ENCODE measurements at regions not wholly inside any gene's neighbourhood (a gene's known extent, or its start where the extent isn't known, plus 50 kb on each side); places are given as distances from the start of the nearest gene placed in this dataset.

- Mint-ChIP-seq H3K9me3 (ENCODE audit: low read depth) (no peaks in the 10 kb centered on the region), H3K27me3 (peaks cover 18% of the 10 kb centered on the region), H3K36me3 (no peaks in the 10 kb centered on the region), H3K4me1 (no peaks in the 10 kb centered on the region), H3K27ac (no peak overlapping the region), H3K4me3 (no peak overlapping the region)
- DNase-seq (peak; percentile 12), ATAC-seq (no peak)
- CTCF ChIA-PET, result interaction anchor here (0.6 kb wide), 1 partner anchor 78 kb away, joined by 4 read pairs; no protein-coding TSS in a partner anchor
Observed at GRCh38 chr3:184461219-184461618, 81.4 kb downstream of the CHRD start.

- Mint-ChIP-seq H3K4me3 (no peak overlapping the region), H3K9me3 (ENCODE audit: low read depth) (no peaks in the 10 kb centered on the region), H3K27me3 (peaks cover 24% of the 10 kb centered on the region), H3K27ac (no peak overlapping the region), H3K36me3 (no peaks in the 10 kb centered on the region), H3K4me1 (peaks cover 2% of the 10 kb centered on the region)
- CTCF ChIA-PET, result interaction anchor here (1.9 to 2.1 kb wide), 2 partner anchors 48 to 94 kb away, joined by 6 read pairs; no protein-coding TSS in a partner anchor
- ATAC-seq (no peak), DNase-seq (peak; percentile 21)
Observed at GRCh38 chr3:184465883-184466412, 86.1 kb downstream of the CHRD start.

- Mint-ChIP-seq H3K27ac (no peak overlapping the region), H3K9me3 (ENCODE audit: low read depth) (no peaks in the 10 kb centered on the region), H3K27me3 (peaks cover 24% of the 10 kb centered on the region), H3K4me3 (no peak overlapping the region), H3K4me1 (peaks cover 2% of the 10 kb centered on the region), H3K36me3 (no peaks in the 10 kb centered on the region)
- ATAC-seq (no peak), DNase-seq (peak; percentile 23)
- CTCF ChIA-PET, result interaction anchor here (1.9 to 2.1 kb wide), 2 partner anchors 47 to 95 kb away, joined by 6 read pairs; no protein-coding TSS in a partner anchor
Observed at GRCh38 chr3:184466413-184466960, 86.6 kb downstream of the CHRD start.

GRCh38 chr3:184467171-184467570 lies 87.3 kb downstream of the CHRD start:
- DNase-seq, result peak; percentile 11
- Mint-ChIP-seq H3K4me3 (no peak overlapping the region), H3K9me3 (ENCODE audit: low read depth) (no peaks in the 10 kb centered on the region), H3K36me3 (no peaks in the 10 kb centered on the region), H3K27me3 (peaks cover 24% of the 10 kb centered on the region), H3K27ac (no peak overlapping the region), H3K4me1 (peaks cover 2% of the 10 kb centered on the region)
- no peak for ATAC-seq
- CTCF ChIA-PET, result interaction anchor here (1.9 to 4.4 kb wide), 3 partner anchors 47 to 95 kb away, joined by 6 to 24 read pairs (median 6); no protein-coding TSS in a partner anchor

- Mint-ChIP-seq H3K4me1 (peaks cover 2% of the 10 kb centered on the region), H3K36me3 (no peaks in the 10 kb centered on the region), H3K9me3 (ENCODE audit: low read depth) (no peaks in the 10 kb centered on the region), H3K4me3 (no peak overlapping the region), H3K27me3 (peaks cover 48% of the 10 kb centered on the region), H3K27ac (no peak overlapping the region)
- DNase-seq (no peak), ATAC-seq (no peak)
- CTCF ChIA-PET, result interaction anchor here (0.8 to 4.4 kb wide), 3 partner anchors 43 to 71 kb away, joined by 3 to 24 read pairs (median 7); no protein-coding TSS in a partner anchor
Observed at GRCh38 chr3:184470551-184470950, 90.7 kb downstream of the CHRD start.

- Mint-ChIP-seq H3K4me1 (peaks cover 2% of the 10 kb centered on the region), H3K4me3 (no peak overlapping the region), H3K36me3 (no peaks in the 10 kb centered on the region), H3K9me3 (ENCODE audit: low read depth) (no peaks in the 10 kb centered on the region), H3K27ac (no peak overlapping the region), H3K27me3 (peaks cover 52% of the 10 kb centered on the region)
- DNase-seq (peak; percentile 0), ATAC-seq (no peak)
- CTCF ChIA-PET, result interaction anchor here (2.0 to 4.4 kb wide), 2 partner anchors 42 to 70 kb away, joined by 8 to 24 read pairs; no protein-coding TSS in a partner anchor
Observed at GRCh38 chr3:184471439-184471838, 90.1 kb upstream of the EPHB3 start.

GRCh38 chr3:184472723-184473428 lies 88.7 kb upstream of the EPHB3 start:
- DNase-seq (peak; percentile 33), ATAC-seq (no peak)
- no peaks in the 10 kb centered on the region for H3K36me3 Mint-ChIP-seq
- H3K27ac Mint-ChIP-seq, result no peak overlapping the region
- H3K9me3 Mint-ChIP-seq (ENCODE audit: low read depth), result no peaks in the 10 kb centered on the region
- H3K4me1 Mint-ChIP-seq, result peaks cover 2% of the 10 kb centered on the region
- no peak overlapping the region for H3K4me3 Mint-ChIP-seq
- CTCF ChIA-PET, result interaction anchor here (2.0 kb wide), 1 partner anchor 41 kb away, joined by 8 read pairs; no protein-coding TSS in a partner anchor
- peaks cover 59% of the 10 kb centered on the region for H3K27me3 Mint-ChIP-seq

GRCh38 chr3:184474897-184475296 lies 86.7 kb upstream of the EPHB3 start:
- H3K4me3 Mint-ChIP-seq, result no peak overlapping the region
- no peaks in the 10 kb centered on the region for H3K36me3 Mint-ChIP-seq
- peaks cover 62% of the 10 kb centered on the region for H3K27me3 Mint-ChIP-seq
- ATAC-seq (no peak), DNase-seq (peak; percentile 16)
- H3K27ac Mint-ChIP-seq, result no peak overlapping the region
- H3K9me3 Mint-ChIP-seq (ENCODE audit: low read depth), result no peaks in the 10 kb centered on the region
- peaks cover 2% of the 10 kb centered on the region for H3K4me1 Mint-ChIP-seq
- CTCF ChIA-PET, result interaction anchor here (1.2 to 2.7 kb wide), 3 partner anchors 39 to 103 kb away, joined by 5 to 10 read pairs (median 8); no protein-coding TSS in a partner anchor

GRCh38 chr3:184477940-184478339 lies 83.6 kb upstream of the EPHB3 start:
- H3K9me3 Mint-ChIP-seq (ENCODE audit: low read depth), result no peaks in the 10 kb centered on the region
- H3K36me3 Mint-ChIP-seq, result no peaks in the 10 kb centered on the region
- peaks cover 57% of the 10 kb centered on the region for H3K27me3 Mint-ChIP-seq
- H3K4me1 Mint-ChIP-seq, result no peaks in the 10 kb centered on the region
- CTCF ChIA-PET, result no interaction called here
- no peak overlapping the region for H3K27ac Mint-ChIP-seq
- ATAC-seq (no peak), DNase-seq (peak; percentile 25)
- no peak overlapping the region for H3K4me3 Mint-ChIP-seq

- Mint-ChIP-seq H3K9me3 (ENCODE audit: low read depth) (no peaks in the 10 kb centered on the region), H3K4me3 (no peak overlapping the region), H3K4me1 (no peaks in the 10 kb centered on the region), H3K27ac (no peak overlapping the region), H3K27me3 (peaks cover 41% of the 10 kb centered on the region), H3K36me3 (no peaks in the 10 kb centered on the region)
- CTCF ChIA-PET, result no interaction called here
- peak; percentile 18 for DNase-seq
- ATAC-seq, result no peak
Observed at GRCh38 chr3:184479426-184480126, 82.0 kb upstream of the EPHB3 start.

- H3K27ac Mint-ChIP-seq, result no peak overlapping the region
- H3K9me3 Mint-ChIP-seq (ENCODE audit: low read depth), result no peaks in the 10 kb centered on the region
- H3K36me3 Mint-ChIP-seq, result no peaks in the 10 kb centered on the region
- CTCF ChIA-PET, result no interaction called here
- DNase-seq, result peak; percentile 22
- H3K4me3 Mint-ChIP-seq, result no peak overlapping the region
- peaks cover 33% of the 10 kb centered on the region for H3K27me3 Mint-ChIP-seq
- no peak for ATAC-seq
- H3K4me1 Mint-ChIP-seq, result no peaks in the 10 kb centered on the region
Observed at GRCh38 chr3:184480831-184481230, 80.8 kb upstream of the EPHB3 start.

GRCh38 chr3:184481984-184482671 lies 79.5 kb upstream of the EPHB3 start:
- CTCF ChIA-PET, result interaction anchor here (1.0 to 1.1 kb wide), 3 partner anchors 32 to 111 kb away, joined by 3 to 4 read pairs (median 3); no protein-coding TSS in a partner anchor
- Mint-ChIP-seq H3K4me3 (no peak overlapping the region), H3K36me3 (no peaks in the 10 kb centered on the region), H3K27ac (no peak overlapping the region), H3K4me1 (no peaks in the 10 kb centered on the region), H3K9me3 (ENCODE audit: low read depth) (no peaks in the 10 kb centered on the region), H3K27me3 (peaks cover 23% of the 10 kb centered on the region)
- DNase-seq, result peak; percentile 7
- ATAC-seq, result no peak

- no peak overlapping the region for H3K4me3 Mint-ChIP-seq
- ATAC-seq (no peak), DNase-seq (no peak)
- no peaks in the 10 kb centered on the region for H3K36me3 Mint-ChIP-seq
- no peak overlapping the region for H3K27ac Mint-ChIP-seq
- H3K9me3 Mint-ChIP-seq (ENCODE audit: low read depth), result no peaks in the 10 kb centered on the region
- CTCF ChIA-PET, result no interaction called here
- no peaks in the 10 kb centered on the region for H3K4me1 Mint-ChIP-seq
- peaks cover 40% of the 10 kb centered on the region for H3K27me3 Mint-ChIP-seq
Observed at GRCh38 chr3:184485241-184485640, 76.3 kb upstream of the EPHB3 start.

Data from activated CD8-positive, alpha-beta memory T cell treated with anti-CD3 and anti-CD28 coated beads, Interleukin-2, amount 10 ng/mL, durations not matched to agents 7 days and 5 days (primary cell).